Left lung (tissue), 4 donors: ENCODE measurements at regions not wholly inside any gene's neighbourhood (a gene's known extent, or its start where the extent isn't known, plus 50 kb on each side); places are given as distances from the start of the nearest gene placed in this dataset.

Source experiments
- ATAC-seq: fragments of 200-7000 bp; cut with Tn5 transposase; one replicate; pipeline ENCODE4 v1.9.1; 2020; ENCODE audit warnings: moderate library complexity
- DNase-seq, 4 donors: peaks; one replicate each; pipeline ENCODE4 v3.0.0-alpha.2; 2013 to 2020
- H3K27ac ChIP-seq, 2 donors: fragments of 200-600 bp; sonication (generic) in 1 of 2; one replicate each; pipeline versions ENCODE4 v1.5.0 to v1.8.0; 2020 to 2021
- H3K27me3 ChIP-seq, 2 donors: fragments of 200-600 bp; sonication (generic) in 1 of 2; one replicate each; pipeline versions ENCODE4 v1.5.0 to v1.8.0; 2020 to 2021
- H3K36me3 ChIP-seq, 2 donors: fragments of 200-600 bp; sonication (generic) in 1 of 2; one replicate each; pipeline versions ENCODE4 v1.5.0 to v1.8.0; 2020 to 2021
- H3K4me1 ChIP-seq, 2 donors: fragments of 200-600 bp; one replicate each; pipeline ENCODE4 v1.8.0; 2021
- H3K4me3 ChIP-seq, 2 donors: fragments of 200-600 bp; sonication (generic) in 1 of 2; one replicate each; pipeline versions ENCODE4 v1.5.0 to v1.8.0; 2020 to 2021; ENCODE audit warnings: mild to moderate bottlenecking in 1 of 2
- H3K9me3 ChIP-seq, 2 donors: fragments of 200-600 bp; sonication (generic) in 1 of 2; one replicate each; pipeline versions ENCODE4 v1.5.0 to v1.8.0; 2020 to 2021
- CTCF ChIP-seq, 2 donors: fragments of 200-600 bp; sonication (generic) in 1 of 2; IDR thresholded peaks; one replicate each; pipeline versions ENCODE4 v1.5.0 to v1.8.0; 2021; ENCODE audit warnings: antibody characterized with exemption in 2 of 2
- intact Hi-C, 2 donors: fragments of 100-400 bp; cut with DNase I; formaldehyde crosslinking; loops; one replicate each; pipeline versions ENCODE4 v1.11.2 to v1.14.2; 2022
- donor health status: DM: no; HTN: yes; CAD: no.
- donor health status: DM: no; HTN: no; CAD: no.

GRCh38 chr3:14274999-14275961 is 96.7 kb downstream of the LSM3 start:
- Histone ChIP-seq H3K9me3 (no peaks in the 10 kb centered on the region), H3K27me3 (peaks cover 0 to 24% of the 10 kb centered on the region in 2 donors), H3K4me3 (no peak overlapping the region), H3K36me3 (no peaks in the 10 kb centered on the region), H3K27ac (no peak overlapping the region), H3K4me1 (no peaks in the 10 kb centered on the region)
- intact Hi-C loops, result no loop called here
- TF ChIP-seq CTCF (IDR thresholded peaks at IDR 0.05), result no peak
- ATAC-seq (peak; percentile 15), DNase-seq (no peak)

- Histone ChIP-seq H3K4me3 (no peak overlapping the region), H3K36me3 (no peaks in the 10 kb centered on the region), H3K4me1 (no peaks in the 10 kb centered on the region), H3K27ac (no peak overlapping the region), H3K9me3 (no peaks in the 10 kb centered on the region), H3K27me3 (peaks cover 0 to 24% of the 10 kb centered on the region in 2 donors)
- no peak for ATAC-seq
- no peak for TF ChIP-seq CTCF (IDR thresholded peaks at IDR 0.05)
- no peak for DNase-seq
- intact Hi-C loops, result no loop called here
Measured at GRCh38 chr3:14275962-14276909, 97.6 kb downstream of the LSM3 start.

- TF ChIP-seq CTCF (IDR thresholded peaks at IDR 0.05), result no peak
- peaks cover 0 to 24% of the 10 kb centered on the region in 2 donors for H3K27me3 ChIP-seq
- DNase-seq (no peak), ATAC-seq (no peak)
- no peaks in the 10 kb centered on the region for H3K4me1 ChIP-seq
- intact Hi-C loops, result no loop called here
- H3K36me3 ChIP-seq, result no peaks in the 10 kb centered on the region
- H3K27ac ChIP-seq, result no peak overlapping the region
- no peak overlapping the region for H3K4me3 ChIP-seq
- H3K9me3 ChIP-seq, result no peaks in the 10 kb centered on the region
Measured at GRCh38 chr3:14277557-14277956, 98.9 kb downstream of the LSM3 start.

GRCh38 chr3:14278265-14278798 is 99.7 kb downstream of the LSM3 start:
- Histone ChIP-seq H3K9me3 (no peaks in the 10 kb centered on the region), H3K4me1 (no peaks in the 10 kb centered on the region), H3K27ac (no peak overlapping the region), H3K36me3 (no peaks in the 10 kb centered on the region), H3K4me3 (no peak overlapping the region), H3K27me3 (peaks cover 0 to 24% of the 10 kb centered on the region in 2 donors)
- no peak for ATAC-seq
- no peak for TF ChIP-seq CTCF (IDR thresholded peaks at IDR 0.05)
- no peak for DNase-seq
- intact Hi-C loops, result no loop called here
